Suprapubic skin (tissue), 4 donors: ENCODE measurements at regions not wholly inside any gene's neighbourhood (a gene's known extent, or its start where the extent isn't known, plus 50 kb on each side); places are given as distances from the start of the nearest gene placed in this dataset.

Source experiments
- EP300 ChIP-seq: sonication (generic); formaldehyde crosslinking; IDR thresholded peaks from one replicate; pipeline ENCODE4 v1.6.1; 2017; ENCODE audit warnings: antibody characterized with exemption
- POLR2A ChIP-seq, 2 donors: fragments of 450-650 bp; IDR thresholded peaks; one replicate each; pipeline ENCODE4 v1.6.1; 2017; ENCODE audit warnings: antibody characterized with exemption in 2 of 2, mild to moderate bottlenecking in 2 of 2, moderate library complexity in 2 of 2
- POLR2AphosphoS5 ChIP-seq, 3 donors: sonication (generic); formaldehyde crosslinking; IDR thresholded peaks; one replicate each; pipeline ENCODE4 v1.6.1; 2017; ENCODE audit warnings: antibody characterized with exemption in 3 of 3
- TF ChIP-seq, protein P1 (sequence below), 2 donors: fragments of 200-600 bp in 1 of 2; fragments of 450-650 bp in 1 of 2; sonication (generic) in 1 of 2; IDR thresholded peaks; one replicate each; pipeline ENCODE4 v1.5.1; 2016 to 2019; ENCODE audit warnings: antibody characterized with exemption in 2 of 2, mild to moderate bottlenecking in 1 of 2, moderate library complexity in 1 of 2

DNA sequence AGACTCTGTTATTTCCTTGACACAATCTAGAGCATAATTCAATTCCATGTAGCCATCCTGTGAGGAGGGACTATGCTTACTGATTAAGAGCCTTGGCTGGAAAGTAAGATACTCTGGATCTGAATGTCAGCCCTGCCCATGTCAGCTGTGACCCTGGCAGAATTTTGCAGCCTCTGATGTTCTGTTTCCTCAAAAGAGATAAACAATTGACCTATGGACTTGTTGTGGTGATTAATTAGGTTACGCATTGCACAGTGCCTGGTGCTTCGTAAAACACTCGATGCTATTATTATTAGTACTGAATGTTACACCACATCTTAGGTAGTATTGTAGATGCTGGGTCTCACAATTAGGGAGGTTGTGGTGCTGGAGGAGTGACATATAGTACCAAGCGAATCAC lies 161.3 kb upstream of the MEIS2 start:
- TF ChIP-seq POLR2A (IDR thresholded peaks at IDR 0.05) = no peak
- TF ChIP-seq, protein P1, sequence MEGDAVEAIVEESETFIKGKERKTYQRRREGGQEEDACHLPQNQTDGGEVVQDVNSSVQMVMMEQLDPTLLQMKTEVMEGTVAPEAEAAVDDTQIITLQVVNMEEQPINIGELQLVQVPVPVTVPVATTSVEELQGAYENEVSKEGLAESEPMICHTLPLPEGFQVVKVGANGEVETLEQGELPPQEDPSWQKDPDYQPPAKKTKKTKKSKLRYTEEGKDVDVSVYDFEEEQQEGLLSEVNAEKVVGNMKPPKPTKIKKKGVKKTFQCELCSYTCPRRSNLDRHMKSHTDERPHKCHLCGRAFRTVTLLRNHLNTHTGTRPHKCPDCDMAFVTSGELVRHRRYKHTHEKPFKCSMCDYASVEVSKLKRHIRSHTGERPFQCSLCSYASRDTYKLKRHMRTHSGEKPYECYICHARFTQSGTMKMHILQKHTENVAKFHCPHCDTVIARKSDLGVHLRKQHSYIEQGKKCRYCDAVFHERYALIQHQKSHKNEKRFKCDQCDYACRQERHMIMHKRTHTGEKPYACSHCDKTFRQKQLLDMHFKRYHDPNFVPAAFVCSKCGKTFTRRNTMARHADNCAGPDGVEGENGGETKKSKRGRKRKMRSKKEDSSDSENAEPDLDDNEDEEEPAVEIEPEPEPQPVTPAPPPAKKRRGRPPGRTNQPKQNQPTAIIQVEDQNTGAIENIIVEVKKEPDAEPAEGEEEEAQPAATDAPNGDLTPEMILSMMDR (IDR thresholded peaks at IDR 0.05) = no peak
- no peak for TF ChIP-seq POLR2AphosphoS5 (IDR thresholded peaks at IDR 0.05)
- no peak for TF ChIP-seq EP300
